ENCODE measurements at regions not wholly inside any gene's neighbourhood (a gene's known extent, or its start where the extent isn't known, plus 50 kb on each side); places are given as distances from the start of the nearest gene placed in this dataset.

DNA sequence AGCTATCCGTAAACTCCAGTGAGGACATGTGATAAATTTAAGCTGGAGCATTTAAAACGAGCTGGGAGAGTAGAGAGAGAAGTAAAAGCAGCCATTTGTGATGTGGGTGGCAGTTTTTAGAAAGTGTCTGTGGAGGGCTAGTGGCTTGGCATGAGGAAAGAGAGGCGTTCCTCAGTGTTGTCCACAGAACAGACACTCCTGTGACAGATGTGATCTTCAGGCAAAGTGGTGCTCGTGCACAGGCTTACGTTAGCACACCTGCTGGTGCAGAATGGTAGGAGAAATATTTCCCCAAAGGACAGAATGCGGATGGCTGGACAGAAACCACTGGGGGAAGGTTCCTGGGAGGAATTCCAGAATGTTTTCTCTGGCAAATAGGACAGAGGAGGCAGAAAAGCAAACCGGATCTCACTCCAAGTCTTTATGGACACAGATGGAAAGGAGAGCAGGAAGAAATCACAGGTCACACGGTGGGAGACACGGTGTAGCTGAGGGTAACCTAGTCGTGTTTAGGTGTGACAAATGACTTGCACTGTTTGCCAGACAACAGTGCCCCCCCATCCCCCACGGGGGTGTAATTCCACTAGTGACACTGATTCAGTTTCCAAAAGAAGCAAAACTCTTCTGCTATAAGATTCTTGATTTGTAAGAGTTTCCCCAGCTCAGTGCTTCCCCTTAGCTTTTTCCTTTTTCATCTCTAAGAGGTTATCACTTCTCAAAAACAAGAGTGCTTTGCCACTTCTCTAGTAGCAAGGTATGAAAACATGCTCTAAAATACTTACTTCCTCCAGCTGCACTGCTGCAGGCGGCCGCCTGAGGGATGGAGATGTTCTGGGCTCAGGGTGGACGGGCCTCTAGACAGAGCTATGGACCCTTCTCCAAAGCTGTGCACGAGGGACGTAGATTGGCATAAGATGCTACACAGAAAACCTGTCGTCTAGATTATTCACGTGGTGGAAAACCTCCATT, 293.2 kb downstream of the QKI start:
- H2BK120ac ChIP-seq (ENCODE audit: low read depth, low read length), result no peak overlapping the region
- no peak for DNase-seq
- no peak overlapping the region for H3K14ac ChIP-seq (replicated peaks; ENCODE audit: low read depth, low read length)
- H3K23ac ChIP-seq (ENCODE audit: low read depth, low read length), result no peak overlapping the region
- H3K9me3 ChIP-seq (ENCODE audit: control insufficient read depth, insufficient read depth, low read length), result 0 out of 2 replicates have a peak, but pooled peaks cover 2% of the 10 kb centered on the region
- H3K4ac ChIP-seq (ENCODE audit: low read depth, low read length), result no peak overlapping the region
- dilution Hi-C loops (cut with HindIII; ENCODE audit: low sequenced_read_pairs, unreplicated experiment) (no loop called here), intact Hi-C loops (cut with micrococcal nuclease) (no loop called here), in situ Hi-C loops (cut with MboI; ENCODE audit: low sequenced_read_pairs) (no loop called here)
- no TSS peak for BruUV-seq (replicated peaks)
- ChIA-PET POLR2A (ENCODE audit: unreplicated experiment) (no interaction called here), CTCF (interaction anchor here (0.6 to 1.5 kb wide), 3 partner anchors 11 to 260 kb away, joined by 3 read pairs; no protein-coding TSS in a partner anchor)
- H3K9ac ChIP-seq (ENCODE audit: low read depth, low read length), result no peak overlapping the region
- H3K9me1 ChIP-seq (ENCODE audit: insufficient read depth, low read length), result no peaks in the 10 kb centered on the region
- H2BK5ac ChIP-seq (ENCODE audit: low read depth, low read length, poor library complexity, severe bottlenecking), result no peak overlapping the region
- H4K91ac ChIP-seq (ENCODE audit: insufficient read depth, low read depth, low read length), result no peak overlapping the region
- no peak overlapping the region for H2AFZ ChIP-seq (replicated peaks; ENCODE audit: low read length, poor library complexity)
- H2BK20ac ChIP-seq (ENCODE audit: low read depth, low read length), result no peak overlapping the region
- no peak overlapping the region for H3K18ac ChIP-seq (ENCODE audit: low read depth, low read length)
- H4K5ac ChIP-seq (ENCODE audit: low read depth, low read length), result no peak overlapping the region
- no peak overlapping the region for H2BK15ac ChIP-seq (ENCODE audit: low read depth, low read length)
- H3K27ac ChIP-seq (ENCODE audit: insufficient read depth, low read length), result no peak overlapping the region
- H3K4me2 ChIP-seq (ENCODE audit: low read depth, low read length), result peak overlapping the region; percentile 21; the same call in 1 of the 2 replicates
- 23% methylated on average over 6 of the region's 18 CpGs; no CpG with 5 or more reads in 1 of the 2 experiments for WGBS, 2 experiments (ENCODE audit: extremely low coverage in 2 of 2, insufficient read length in 1 of 2)
- no peak overlapping the region for H4K8ac ChIP-seq (ENCODE audit: low read depth in 2 of 2, low read length in 2 of 2)
- H4K20me1 ChIP-seq (ENCODE audit: insufficient read depth, low read length), result no peaks in the 10 kb centered on the region
- no peak for ATAC-seq (ENCODE audit: low read depth)
- no peaks in the 10 kb centered on the region for H3K36me3 ChIP-seq (ENCODE audit: control insufficient read depth, insufficient read depth, low read length)
- no peaks in the 10 kb centered on the region for H3K79me1 ChIP-seq (ENCODE audit: low read depth in 1 of 2, low read length in 2 of 2)
- H3K4me1 ChIP-seq (ENCODE audit: control insufficient read depth, insufficient read depth, low read length), result 0 out of 2 replicates have a peak, but pooled peaks cover 1% of the 10 kb centered on the region
- no peak overlapping the region for H3K56ac ChIP-seq (ENCODE audit: extremely low read depth, insufficient read depth, low read length)
- H3K27me3 ChIP-seq (ENCODE audit: control insufficient read depth, insufficient read depth, low read length), result peaks cover 4% of the 10 kb centered on the region
- no peak overlapping the region for H2AK5ac ChIP-seq (ENCODE audit: low read depth, low read length)
- H3K4me3 ChIP-seq (ENCODE audit: insufficient read depth, low read depth, low read length), result no peak overlapping the region
- H2AK9ac ChIP-seq (replicated peaks; ENCODE audit: low read depth, low read length, poor library complexity), result no peak overlapping the region
- no peak for TF ChIP-seq MAFK (IDR thresholded peaks at IDR 0.05; ENCODE audit: low read depth, low read length)
- TF ChIP-seq RFX5 (IDR thresholded peaks at IDR 0.05; ENCODE audit: low read depth, low read length), result no peak
- TF ChIP-seq, protein P1, sequence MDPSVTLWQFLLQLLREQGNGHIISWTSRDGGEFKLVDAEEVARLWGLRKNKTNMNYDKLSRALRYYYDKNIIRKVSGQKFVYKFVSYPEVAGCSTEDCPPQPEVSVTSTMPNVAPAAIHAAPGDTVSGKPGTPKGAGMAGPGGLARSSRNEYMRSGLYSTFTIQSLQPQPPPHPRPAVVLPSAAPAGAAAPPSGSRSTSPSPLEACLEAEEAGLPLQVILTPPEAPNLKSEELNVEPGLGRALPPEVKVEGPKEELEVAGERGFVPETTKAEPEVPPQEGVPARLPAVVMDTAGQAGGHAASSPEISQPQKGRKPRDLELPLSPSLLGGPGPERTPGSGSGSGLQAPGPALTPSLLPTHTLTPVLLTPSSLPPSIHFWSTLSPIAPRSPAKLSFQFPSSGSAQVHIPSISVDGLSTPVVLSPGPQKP (IDR thresholded peaks at IDR 0.05; ENCODE audit: borderline replicate concordance, low read depth, low read length), result no peak
- TF ChIP-seq RAD21 (IDR thresholded peaks at IDR 0.05; ENCODE audit: low read length), result no peak
- TF ChIP-seq FOS (IDR thresholded peaks at IDR 0.05; ENCODE audit: low read depth, low read length), result no peak
- no peak for TF ChIP-seq BHLHE40 (IDR thresholded peaks at IDR 0.05; ENCODE audit: low read depth, low read length)
- no peak for TF ChIP-seq MXI1 (IDR thresholded peaks at IDR 0.05; ENCODE audit: borderline replicate concordance, low read depth, low read length)
- TF ChIP-seq POLR2A (IDR thresholded peaks at IDR 0.05; ENCODE audit: low read depth, low read length), result no peak
- TF ChIP-seq NFE2L2 (IDR thresholded peaks at IDR 0.05; ENCODE audit: low read depth, low read length), result no peak
- TF ChIP-seq CEBPB (IDR thresholded peaks at IDR 0.05; ENCODE audit: low read depth, low read length), result no peak
- no peak for TF ChIP-seq SMC3 (IDR thresholded peaks at IDR 0.05; ENCODE audit: low read depth, low read length)
- TF ChIP-seq RCOR1 (IDR thresholded peaks at IDR 0.05; ENCODE audit: insufficient replicate concordance, low read length), result no peak
- TF ChIP-seq, protein P2, sequence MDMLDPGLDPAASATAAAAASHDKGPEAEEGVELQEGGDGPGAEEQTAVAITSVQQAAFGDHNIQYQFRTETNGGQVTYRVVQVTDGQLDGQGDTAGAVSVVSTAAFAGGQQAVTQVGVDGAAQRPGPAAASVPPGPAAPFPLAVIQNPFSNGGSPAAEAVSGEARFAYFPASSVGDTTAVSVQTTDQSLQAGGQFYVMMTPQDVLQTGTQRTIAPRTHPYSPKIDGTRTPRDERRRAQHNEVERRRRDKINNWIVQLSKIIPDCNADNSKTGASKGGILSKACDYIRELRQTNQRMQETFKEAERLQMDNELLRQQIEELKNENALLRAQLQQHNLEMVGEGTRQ (IDR thresholded peaks at IDR 0.05; ENCODE audit: low read depth, low read length), result no peak
- TF ChIP-seq, protein P3, sequence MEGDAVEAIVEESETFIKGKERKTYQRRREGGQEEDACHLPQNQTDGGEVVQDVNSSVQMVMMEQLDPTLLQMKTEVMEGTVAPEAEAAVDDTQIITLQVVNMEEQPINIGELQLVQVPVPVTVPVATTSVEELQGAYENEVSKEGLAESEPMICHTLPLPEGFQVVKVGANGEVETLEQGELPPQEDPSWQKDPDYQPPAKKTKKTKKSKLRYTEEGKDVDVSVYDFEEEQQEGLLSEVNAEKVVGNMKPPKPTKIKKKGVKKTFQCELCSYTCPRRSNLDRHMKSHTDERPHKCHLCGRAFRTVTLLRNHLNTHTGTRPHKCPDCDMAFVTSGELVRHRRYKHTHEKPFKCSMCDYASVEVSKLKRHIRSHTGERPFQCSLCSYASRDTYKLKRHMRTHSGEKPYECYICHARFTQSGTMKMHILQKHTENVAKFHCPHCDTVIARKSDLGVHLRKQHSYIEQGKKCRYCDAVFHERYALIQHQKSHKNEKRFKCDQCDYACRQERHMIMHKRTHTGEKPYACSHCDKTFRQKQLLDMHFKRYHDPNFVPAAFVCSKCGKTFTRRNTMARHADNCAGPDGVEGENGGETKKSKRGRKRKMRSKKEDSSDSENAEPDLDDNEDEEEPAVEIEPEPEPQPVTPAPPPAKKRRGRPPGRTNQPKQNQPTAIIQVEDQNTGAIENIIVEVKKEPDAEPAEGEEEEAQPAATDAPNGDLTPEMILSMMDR (conservative IDR thresholded peaks at IDR 0.05; ENCODE audit: low read depth, low read length), result no peak

Measured in IMR-90 (cell line).